IMR-90 (cell line): ENCODE measurements at regions not wholly inside any gene's neighbourhood (a gene's known extent, or its start where the extent isn't known, plus 50 kb on each side); places are given as distances from the start of the nearest gene placed in this dataset.

Source experiments
- CHD1 ChIP-seq: IDR thresholded peaks from 2 replicates; pipeline ENCODE4 v1.6.1; 2012; ENCODE audit warnings: low read depth, low read length, improper control_type of control experiment
- MAFK ChIP-seq: IDR thresholded peaks from 2 replicates; pipeline ENCODE4 v1.6.1; 2012; ENCODE audit warnings: low read depth, low read length, improper control_type of control experiment
- MXI1 ChIP-seq: IDR thresholded peaks from 2 replicates; pipeline ENCODE4 v1.6.1; 2012; ENCODE audit warnings: low read depth, mild to moderate bottlenecking, low read length, moderate library complexity, borderline replicate concordance
- POLR2A ChIP-seq: IDR thresholded peaks from 2 replicates; pipeline ENCODE4 v1.6.1; 2012; ENCODE audit warnings: mild to moderate bottlenecking, low read depth, low read length

- TF ChIP-seq CHD1 (no peak), MXI1 (no peak), POLR2A (no peak), MAFK (no peak)
Measured at GRCh38 chr7:85535974-85536729, 349.3 kb upstream of the SEMA3D start.
